HCT116 (cell line): ENCODE measurements at regions not wholly inside any gene's neighbourhood (a gene's known extent, or its start where the extent isn't known, plus 50 kb on each side); places are given as distances from the start of the nearest gene placed in this dataset.

ENCODE experiments used
- ATAC-seq: fragments of 200-7000 bp; cut with Tn5 transposase; 2 replicates; pipeline ENCODE4 v1.9.1; 2020; ENCODE audit warnings: mild to moderate bottlenecking, moderate library complexity
- BruUV-seq: library from RNA; stranded (reverse); fragments of 400-500 nt; replicated peaks from 2 replicates; lab custom pipeline; 2021; lab: Mats Ljungman, UMichigan
- CTCF ChIA-PET: fragments of 300-600 bp; sonication (Branson Sonifier 250); formaldehyde crosslinking; loops from one replicate; lab custom pipeline; 2021; ENCODE audit warnings: antibody characterized with exemption; lab: Charles Lee
- POLR2A ChIA-PET: fragments of 300-600, 350-600 bp; sonication (Branson Sonifier 250); formaldehyde crosslinking; loops from one replicate; lab custom pipeline; 2021; ENCODE audit warnings: antibody characterized with exemption; lab: Charles Lee
- RAD21 ChIA-PET, 2 experiments: fragments of 300-600 bp; sonication (Branson Sonifier 250); formaldehyde crosslinking; loops; one replicate each; lab custom pipeline; 2023; ENCODE audit warnings: low total read pairs in 2 of 2; ENCODE audit not compliant: uncharacterized antibody in 2 of 2, unreplicated experiment in 2 of 2, low non-redundant PET in 1 of 2; lab: Charles Lee
- DNase-seq: peaks from one replicate; pipeline ENCODE4 v3.0.0-alpha.2; 2010; ENCODE audit warnings: low read depth, low spot score
- H2AFZ ChIP-seq: fragments of 200-600 bp; shearing (Covaris generic), sonication (generic); 2 replicates; pipeline ENCODE4 v1.6.1; 2017; ENCODE audit warnings: low read depth, mixed run types, mixed read lengths, antibody characterized with exemption, low read length; ENCODE audit not compliant: poor library complexity, severe bottlenecking
- H3K27ac ChIP-seq: 2 replicates; pipeline ENCODE4 v1.5.1; 2012; ENCODE audit warnings: low read depth, low read length
- H3K27me3 ChIP-seq: fragments of 200-600 bp; sonication (generic); 2 replicates; pipeline ENCODE4 v1.6.1; 2016; ENCODE audit warnings: mixed run types, low read length, mixed read lengths; ENCODE audit not compliant: insufficient read depth
- H3K36me3 ChIP-seq, 2 experiments: fragments of 200-500 bp in 1 of 2; fragments of 200-600 bp in 1 of 2; sonication (Bioruptor generic) in 1 of 2; sonication (generic) in 1 of 2; 2 replicates each; pipeline versions ENCODE4 v1.5.1 to v1.6.1; 2014 to 2016; ENCODE audit warnings: low read length in 2 of 2, inconsistent platforms in 1 of 2, mixed read lengths in 1 of 2, mixed run types in 1 of 2; ENCODE audit not compliant: insufficient read depth in 2 of 2, control insufficient read depth in 1 of 2
- H3K4me1 ChIP-seq, 2 experiments: fragments of 200-600 bp in 1 of 2; sonication (generic) in 1 of 2; 2 replicates each; pipeline versions ENCODE4 v1.5.1 to v1.6.1; 2012 to 2017; ENCODE audit warnings: low read length in 2 of 2, inconsistent platforms in 1 of 2, mild to moderate bottlenecking in 1 of 2, mixed read lengths in 1 of 2, mixed run types in 1 of 2, moderate library complexity in 1 of 2; ENCODE audit not compliant: insufficient read depth in 2 of 2, control insufficient read depth in 1 of 2
- H3K4me2 ChIP-seq: fragments of 200-600 bp; sonication (generic); 2 replicates; pipeline ENCODE4 v1.6.1; 2017; ENCODE audit warnings: mixed run types, low read length, mixed read lengths
- H3K4me3 ChIP-seq, 2 experiments: fragments of 200-600 bp in 1 of 2; sonication (generic) in 1 of 2; replicated peaks in 1 of 2; 2 replicates each; pipeline ENCODE4 v1.5.1; 2011 to 2016; ENCODE audit warnings: low read length in 2 of 2, control low read depth in 1 of 2, low read depth in 1 of 2, mild to moderate bottlenecking in 1 of 2, mixed read lengths in 1 of 2, mixed run types in 1 of 2
- H3K79me2 ChIP-seq: fragments of 200-600 bp; sonication (generic); 2 replicates; pipeline ENCODE4 v1.6.1; 2017; ENCODE audit warnings: mild to moderate bottlenecking, mixed run types, low read length, moderate library complexity, mixed read lengths; ENCODE audit not compliant: insufficient read depth
- H3K9ac ChIP-seq: fragments of 200-600 bp; sonication (generic); 2 replicates; pipeline ENCODE4 v1.6.1; 2016; ENCODE audit warnings: low read length, mixed read lengths
- H3K9me2 ChIP-seq: fragments of 200-600 bp; sonication (generic), shearing (Covaris generic); 2 replicates; pipeline ENCODE4 v1.6.1; 2017; ENCODE audit warnings: mixed run types, mild to moderate bottlenecking, moderate library complexity; ENCODE audit not compliant: insufficient read depth
- H3K9me3 ChIP-seq, 2 experiments: fragments of 200-500 bp in 1 of 2; fragments of 200-600 bp in 1 of 2; sonication (Bioruptor generic) in 1 of 2; sonication (generic) in 1 of 2; 2 replicates each; pipeline ENCODE4 v1.6.1; 2014 to 2017; ENCODE audit warnings: low read length in 2 of 2, mixed read lengths in 2 of 2, inconsistent platforms in 1 of 2, low read depth in 1 of 2, mild to moderate bottlenecking in 1 of 2, mixed run types in 1 of 2, moderate library complexity in 1 of 2; ENCODE audit not compliant: control insufficient read depth in 1 of 2, insufficient read depth in 1 of 2
- H4K20me1 ChIP-seq: fragments of 200-600 bp; sonication (generic), shearing (Covaris generic); 2 replicates; pipeline ENCODE4 v1.6.1; 2017; ENCODE audit warnings: mixed run types, mild to moderate bottlenecking, moderate library complexity; ENCODE audit not compliant: insufficient read depth
- ATF3 ChIP-seq: IDR thresholded peaks from 2 replicates; pipeline ENCODE4 v1.6.1; 2012
- CBX3 ChIP-seq: IDR thresholded peaks from 2 replicates; pipeline ENCODE4 v1.6.1; 2012; ENCODE audit warnings: low read depth
- CEBPB ChIP-seq: IDR thresholded peaks from 2 replicates; pipeline ENCODE4 v1.6.1; 2012; ENCODE audit warnings: low read depth
- CTCF ChIP-seq, 3 experiments: fragments of 200-600 bp in 1 of 3; sonication (generic) in 1 of 3; IDR thresholded peaks in 2 of 3; conservative IDR thresholded peaks in 1 of 3; 2 replicates each; pipeline ENCODE4 v1.5.1; 2012 to 2017; ENCODE audit warnings: low read depth in 2 of 3, low read length in 2 of 3, antibody characterized with exemption in 1 of 3, borderline replicate concordance in 1 of 3, control low read depth in 1 of 3, mild to moderate bottlenecking in 1 of 3, mixed read lengths in 1 of 3, mixed run types in 1 of 3, moderate library complexity in 1 of 3; ENCODE audit not compliant: insufficient read depth in 1 of 3
- EGR1 ChIP-seq: IDR thresholded peaks from 2 replicates; pipeline ENCODE4 v1.6.1; 2012; ENCODE audit warnings: low read depth
- ELF1 ChIP-seq: IDR thresholded peaks from 2 replicates; pipeline ENCODE4 v1.6.1; 2012; ENCODE audit warnings: low read depth, borderline replicate concordance
- EZH2 ChIP-seq: fragments of 200-600 bp; sonication (generic); IDR thresholded peaks from 2 replicates; pipeline ENCODE4 v1.6.1; 2017; ENCODE audit warnings: antibody characterized with exemption, mixed run types
- EZH2phosphoT487 ChIP-seq: fragments of 200-600 bp; IDR thresholded peaks from 2 replicates; pipeline ENCODE4 v1.6.1; 2018; ENCODE audit warnings: antibody characterized with exemption, borderline replicate concordance
- FOSL1 ChIP-seq: IDR thresholded peaks from 2 replicates; pipeline ENCODE4 v1.6.1; 2012; ENCODE audit warnings: low read depth
- JUND ChIP-seq: IDR thresholded peaks from 2 replicates; pipeline ENCODE4 v1.6.1; 2012
- MAX ChIP-seq: IDR thresholded peaks from 2 replicates; pipeline ENCODE4 v1.6.1; 2012
- POLR2A ChIP-seq: IDR thresholded peaks from 2 replicates; pipeline ENCODE4 v1.7.0; 2011; ENCODE audit warnings: borderline replicate concordance; ENCODE audit not compliant: insufficient read depth, insufficient read length; ENCODE audit errors: extremely low read depth
- POLR2AphosphoS5 ChIP-seq: IDR thresholded peaks from 2 replicates; pipeline ENCODE4 v1.6.1; 2011; ENCODE audit warnings: mild to moderate bottlenecking, low read depth, low read length, moderate library complexity
- REST ChIP-seq: IDR thresholded peaks from 2 replicates; pipeline ENCODE4 v1.6.1; 2012; ENCODE audit warnings: low read depth
- SIN3A ChIP-seq: IDR thresholded peaks from 2 replicates; pipeline ENCODE4 v1.6.1; 2012; ENCODE audit warnings: low read depth
- SP1 ChIP-seq: IDR thresholded peaks from 2 replicates; pipeline ENCODE4 v1.6.1; 2012; ENCODE audit warnings: low read depth
- YY1 ChIP-seq: IDR thresholded peaks from 2 replicates; pipeline ENCODE4 v1.6.1; 2011; ENCODE audit warnings: low read length, low read depth, moderate library complexity, mild to moderate bottlenecking; ENCODE audit not compliant: insufficient replicate concordance; ENCODE audit errors: extremely low read depth
- ZBTB33 ChIP-seq: IDR thresholded peaks from 2 replicates; pipeline ENCODE4 v1.6.1; 2011; ENCODE audit warnings: mild to moderate bottlenecking, low read length, moderate library complexity; ENCODE audit not compliant: insufficient replicate concordance; ENCODE audit errors: extremely low read depth
- ZFX ChIP-seq: fragments of 450-650 bp; IDR thresholded peaks from 2 replicates; pipeline ENCODE4 v1.6.1; 2017
- ZNF274 ChIP-seq: fragments of 200-500 bp; sonication (Bioruptor generic); IDR thresholded peaks from 2 replicates; pipeline ENCODE4 v1.6.1; 2014; ENCODE audit warnings: mild to moderate bottlenecking, low read depth, low read length, inconsistent platforms
- intact Hi-C: fragments of 100-400 bp; cut with micrococcal nuclease; formaldehyde crosslinking; loops from 2 replicates; pipeline ENCODE4 v1.10.0; 2022

GRCh38 chr20:12956303-12956702, 52.5 kb upstream of the SPTLC3 start:
- no peak overlapping the region for H3K27ac ChIP-seq
- intact Hi-C loops, result no loop called here

More at GRCh38 chr20:12956303-12956702, 52.5 kb upstream of the SPTLC3 start:
- no peaks in the 10 kb centered on the region for H3K9me2 ChIP-seq
- H3K27me3 ChIP-seq, result no peaks in the 10 kb centered on the region
- H3K4me3 ChIP-seq, result no peak overlapping the region
- no peaks in the 10 kb centered on the region for H3K36me3 ChIP-seq
- CTCF ChIA-PET, result no interaction called here
- no peak overlapping the region for H3K4me2 ChIP-seq
- no peaks in the 10 kb centered on the region for H3K4me1 ChIP-seq
- no peak overlapping the region for H2AFZ ChIP-seq
- H3K79me2 ChIP-seq, result no peaks in the 10 kb centered on the region
- BruUV-seq, result no TSS peak
- ATAC-seq, result no peak
- H3K9ac ChIP-seq, result no peak overlapping the region
- no peak for TF ChIP-seq JUND
- no peak for TF ChIP-seq REST
- TF ChIP-seq ELF1, result no peak
- no peak for TF ChIP-seq ZBTB33
- TF ChIP-seq YY1, result no peak
- no peak for TF ChIP-seq EZH2
- no peak for TF ChIP-seq POLR2A
- TF ChIP-seq CTCF (IDR thresholded peaks at IDR 0.05 in 2 of 3, conservative IDR thresholded peaks at IDR 0.05 in 1 of 3; ENCODE audit: borderline replicate concordance in 1 of 3, insufficient read depth in 1 of 3, low read depth in 2 of 3, low read length in 2 of 3), result no peak
- no peak for TF ChIP-seq SP1
- no peak for TF ChIP-seq POLR2AphosphoS5
- TF ChIP-seq ATF3, result no peak
- no peak for TF ChIP-seq ZNF274
- TF ChIP-seq FOSL1, result no peak
- TF ChIP-seq MAX, result no peak
- TF ChIP-seq EZH2phosphoT487, result no peak
- TF ChIP-seq EGR1, result no peak
- no peak for TF ChIP-seq ZFX
- TF ChIP-seq CEBPB, result no peak
- no peak for TF ChIP-seq CBX3
- TF ChIP-seq SIN3A, result no peak
- POLR2A ChIA-PET, result no interaction called here
- no peaks in the 10 kb centered on the region for H3K9me3 ChIP-seq
- no peaks in the 10 kb centered on the region for H4K20me1 ChIP-seq
- no peak for DNase-seq
- RAD21 ChIA-PET, result no interaction called here
